LNCaP clone FGC (cell line): ENCODE measurements at regions not wholly inside any gene's neighbourhood (a gene's known extent, or its start where the extent isn't known, plus 50 kb on each side); places are given as distances from the start of the nearest gene placed in this dataset.

Experiments used
- DNase-seq: peaks from one replicate; pipeline ENCODE4 v3.0.0-alpha.2; 2011; ENCODE audit warnings: low read depth
- H3K4me3 ChIP-seq: 2 replicates; pipeline ENCODE4 v1.5.1; 2011; ENCODE audit warnings: mild to moderate bottlenecking, low read depth, low read length, control low read depth
- CTCF ChIP-seq: IDR thresholded peaks from 2 replicates; pipeline ENCODE4 v1.5.1; 2012; ENCODE audit warnings: mild to moderate bottlenecking; ENCODE audit not compliant: control insufficient read depth, insufficient read depth; ENCODE audit errors: extremely low read depth

- no peak for DNase-seq
- TF ChIP-seq CTCF, result no peak
- no peak overlapping the region for H3K4me3 ChIP-seq
These were observed 168.4 kb upstream of the CSNK1A1L start for GRCh38 chr13:37273836-37274235.

GRCh38 chr13:37270226-37271001, 164.9 kb upstream of the CSNK1A1L start:
- DNase-seq, result no peak
- TF ChIP-seq CTCF, result no peak
- no peak overlapping the region for H3K4me3 ChIP-seq

- no peak overlapping the region for H3K4me3 ChIP-seq
- DNase-seq, result no peak
- no peak for TF ChIP-seq CTCF
These were observed 158.4 kb upstream of the CSNK1A1L start for GRCh38 chr13:37263871-37264270.

GRCh38 chr13:37257706-37258105, 152.2 kb upstream of the CSNK1A1L start:
- TF ChIP-seq CTCF, result no peak
- H3K4me3 ChIP-seq, result no peak overlapping the region
- DNase-seq, result no peak

GRCh38 chr13:37257051-37257450, 151.6 kb upstream of the CSNK1A1L start:
- no peak for TF ChIP-seq CTCF
- DNase-seq, result no peak

GRCh38 chr13:37241786-37242185, 136.3 kb upstream of the CSNK1A1L start:
- H3K4me3 ChIP-seq, result no peak overlapping the region
- no peak for TF ChIP-seq CTCF
- DNase-seq, result no peak

More at GRCh38 chr13:37257051-37257450, 151.6 kb upstream of the CSNK1A1L start:
- no peak overlapping the region for H3K4me3 ChIP-seq

- DNase-seq, result no peak
- no peak for TF ChIP-seq CTCF
- H3K4me3 ChIP-seq, result no peak overlapping the region
These were observed 124.9 kb upstream of the CSNK1A1L start for GRCh38 chr13:37230346-37230745.
